ENCODE measurements at regions not wholly inside any gene's neighbourhood (a gene's known extent, or its start where the extent isn't known, plus 50 kb on each side); places are given as distances from the start of the nearest gene placed in this dataset.

- TF ChIP-seq CTCF (conservative IDR thresholded peaks at IDR 0.05): no peak
- no peak for TF ChIP-seq ZFX (IDR thresholded peaks at IDR 0.05)
These were observed 66.0 kb upstream of the GRAMD1B start for GRCh38 chr11:123364080-123364479.

Measured in C4-2B (cell line).